Panc1 (cell line): ENCODE measurements at regions not wholly inside any gene's neighbourhood (a gene's known extent, or its start where the extent isn't known, plus 50 kb on each side); places are given as distances from the start of the nearest gene placed in this dataset.

Experiments used
- ATAC-seq: fragments of 200-7000 bp; cut with Tn5 transposase; 2 replicates; pipeline ENCODE4 v1.9.1; 2020; ENCODE audit warnings: mild to moderate bottlenecking, moderate library complexity
- BruUV-seq: library from RNA; stranded (reverse); fragments of 400-500 nt; replicated peaks from 2 replicates; lab custom pipeline; 2021; lab: Mats Ljungman, UMichigan
- CTCF ChIA-PET: fragments of 300-600 bp; sonication (Branson Sonifier 250); formaldehyde crosslinking; loops from one replicate; lab custom pipeline; 2022; ENCODE audit warnings: antibody characterized with exemption; lab: Charles Lee
- POLR2A ChIA-PET: fragments of 300-600 bp; sonication (Branson Sonifier 250); formaldehyde crosslinking; loops from one replicate; lab custom pipeline; 2022; ENCODE audit warnings: antibody characterized with exemption; lab: Charles Lee
- DNase-seq: peaks from one replicate; pipeline ENCODE4 v3.0.0-alpha.2; 2010; ENCODE audit warnings: low read depth, low spot score
- H3K27ac ChIP-seq: 2 replicates; pipeline ENCODE4 v1.5.1; 2011; ENCODE audit warnings: mild to moderate bottlenecking, low read length, inconsistent platforms
- H3K27me3 ChIP-seq: fragments of 200-500 bp; sonication (Bioruptor generic); 2 replicates; pipeline ENCODE4 v1.6.0; 2014; ENCODE audit warnings: low read length, inconsistent platforms; ENCODE audit not compliant: control insufficient read depth, insufficient read depth
- H3K36me3 ChIP-seq: fragments of 200-500 bp; sonication (Bioruptor generic); 2 replicates; pipeline ENCODE4 v1.5.1; 2014; ENCODE audit warnings: inconsistent platforms, mild to moderate bottlenecking, low read length, moderate library complexity; ENCODE audit not compliant: control insufficient read depth, insufficient read depth
- H3K4me1 ChIP-seq: 2 replicates; pipeline ENCODE4 v1.5.1; 2011; ENCODE audit warnings: inconsistent platforms, mild to moderate bottlenecking, low read length, moderate library complexity; ENCODE audit not compliant: control insufficient read depth, insufficient read depth
- H3K4me3 ChIP-seq, 2 experiments: 2 replicates each; pipeline ENCODE4 v1.5.1; 2011 to 2012; ENCODE audit warnings: low read depth in 2 of 2, low read length in 2 of 2, mild to moderate bottlenecking in 2 of 2, inconsistent platforms in 1 of 2, moderate library complexity in 1 of 2
- H3K9me3 ChIP-seq: fragments of 200-500 bp; sonication (Bioruptor generic); 2 replicates; pipeline ENCODE4 v1.5.1; 2014; ENCODE audit warnings: low read depth, mild to moderate bottlenecking, inconsistent platforms, low read length, moderate library complexity; ENCODE audit not compliant: control insufficient read depth, insufficient read depth
- CTCF ChIP-seq: fragments of 450-650 bp; IDR thresholded peaks from 2 replicates; pipeline ENCODE4 v1.5.1; 2017; ENCODE audit warnings: mild to moderate bottlenecking
- POLR2AphosphoS5 ChIP-seq: IDR thresholded peaks from 2 replicates; pipeline ENCODE4 v1.6.1; 2012; ENCODE audit warnings: mild to moderate bottlenecking, low read depth, low read length, moderate library complexity
- REST ChIP-seq, 2 experiments: IDR thresholded peaks; 2 replicates each; pipeline ENCODE4 v1.6.1; 2011 to 2012; ENCODE audit warnings: low read depth in 2 of 2, control low read depth in 1 of 2, low read length in 1 of 2, mild to moderate bottlenecking in 1 of 2, moderate library complexity in 1 of 2; ENCODE audit not compliant: insufficient read depth in 1 of 2
- SIN3A ChIP-seq: IDR thresholded peaks from 2 replicates; pipeline ENCODE4 v1.6.1; 2012; ENCODE audit warnings: low read depth, mild to moderate bottlenecking, low read length, moderate library complexity, borderline replicate concordance; ENCODE audit not compliant: insufficient read depth
- TCF7L2 ChIP-seq: IDR thresholded peaks from 2 replicates; pipeline ENCODE4 v1.6.1; 2011; ENCODE audit warnings: mild to moderate bottlenecking, low read depth, low read length, inconsistent platforms
- in situ Hi-C: cut with HindIII; loops from 2 replicates; pipeline ENCODE4 v1.10.0; 2016; ENCODE audit warnings: low sequenced_read_pairs, low pct_unique_long_range_greater_than_20kb
- intact Hi-C: fragments of 100-400 bp; cut with micrococcal nuclease; formaldehyde crosslinking; loops from one replicate; pipeline ENCODE4 v1.10.0; 2022; ENCODE audit not compliant: unreplicated experiment

GRCh38 chr1:5267603-5268235 is 613.3 kb downstream of the AJAP1 start:
- no TSS peak for BruUV-seq
- no peak overlapping the region for H3K27ac ChIP-seq
- POLR2A ChIA-PET, result no interaction called here
- TF ChIP-seq CTCF, result no peak
- H3K27me3 ChIP-seq, result no peaks in the 10 kb centered on the region; the same call in 1 of the 2 replicates
- H3K4me1 ChIP-seq, result no peaks in the 10 kb centered on the region
- intact Hi-C loops (no loop called here), in situ Hi-C loops (no loop called here)
- no peaks in the 10 kb centered on the region for H3K9me3 ChIP-seq
- H3K36me3 ChIP-seq, result no peaks in the 10 kb centered on the region
- CTCF ChIA-PET, result no interaction called here
- no peak for ATAC-seq
- no peak overlapping the region for H3K4me3 ChIP-seq
- no peak for DNase-seq

- POLR2A ChIA-PET, result no interaction called here
- no TSS peak for BruUV-seq
- no peak overlapping the region for H3K4me3 ChIP-seq
- H3K9me3 ChIP-seq, result no peaks in the 10 kb centered on the region
- DNase-seq (no peak), ATAC-seq (no peak)
- H3K27me3 ChIP-seq, result no peaks in the 10 kb centered on the region; the same call in 1 of the 2 replicates
- no peaks in the 10 kb centered on the region for H3K4me1 ChIP-seq
- CTCF ChIA-PET, result no interaction called here
- H3K27ac ChIP-seq, result no peak overlapping the region
- H3K36me3 ChIP-seq, result no peaks in the 10 kb centered on the region
- TF ChIP-seq TCF7L2, result no peak
- intact Hi-C loops, result no loop called here
- in situ Hi-C loops, result no loop called here
Observed at GRCh38 chr1:5265438-5266075, 611.1 kb downstream of the AJAP1 start.

- Histone ChIP-seq H3K27ac (no peak overlapping the region), H3K27me3 (no peaks in the 10 kb centered on the region; the same call in 1 of the 2 replicates), H3K36me3 (no peaks in the 10 kb centered on the region), H3K4me1 (no peaks in the 10 kb centered on the region), H3K9me3 (no peaks in the 10 kb centered on the region), H3K4me3 (no peak overlapping the region)
- ChIA-PET CTCF (no interaction called here), POLR2A (no interaction called here)
- DNase-seq, result no peak
- in situ Hi-C loops (no loop called here), intact Hi-C loops (no loop called here)
- BruUV-seq, result no TSS peak
- ATAC-seq, result no peak
- TF ChIP-seq SIN3A (no peak), POLR2AphosphoS5 (no peak)
Observed at GRCh38 chr1:5264476-5264875, 610.1 kb downstream of the AJAP1 start.

- intact Hi-C loops (no loop called here), in situ Hi-C loops (no loop called here)
- H3K36me3 ChIP-seq, result no peaks in the 10 kb centered on the region
- no peaks in the 10 kb centered on the region for H3K9me3 ChIP-seq
- ATAC-seq, result no peak
- BruUV-seq, result no TSS peak
- POLR2A ChIA-PET, result no interaction called here
- TF ChIP-seq POLR2AphosphoS5, result no peak
- no peak for TF ChIP-seq TCF7L2
- TF ChIP-seq REST (IDR thresholded peaks at IDR 0.05; ENCODE audit: insufficient read depth in 1 of 2, low read depth in 2 of 2, low read length in 1 of 2), result no peak
- no peak for TF ChIP-seq SIN3A
- TF ChIP-seq CTCF, result no peak
- no peaks in the 10 kb centered on the region for H3K27me3 ChIP-seq
- CTCF ChIA-PET, result no interaction called here
- no peak for DNase-seq
- H3K4me1 ChIP-seq, result no peaks in the 10 kb centered on the region
- no peak overlapping the region for H3K4me3 ChIP-seq
- H3K27ac ChIP-seq, result no peak overlapping the region
Observed at GRCh38 chr1:5256793-5257192, 602.4 kb downstream of the AJAP1 start.
